HG03108 (cell line): ENCODE measurements at regions not wholly inside any gene's neighbourhood (a gene's known extent, or its start where the extent isn't known, plus 50 kb on each side); places are given as distances from the start of the nearest gene placed in this dataset.

Experiments used
- ATAC-seq: cut with Tn5 transposase; IDR thresholded peaks from one replicate; pipeline ENCODE4 v1.9.1; 2021; ENCODE audit warnings: moderate library complexity; ENCODE audit not compliant: unreplicated experiment

DNA sequence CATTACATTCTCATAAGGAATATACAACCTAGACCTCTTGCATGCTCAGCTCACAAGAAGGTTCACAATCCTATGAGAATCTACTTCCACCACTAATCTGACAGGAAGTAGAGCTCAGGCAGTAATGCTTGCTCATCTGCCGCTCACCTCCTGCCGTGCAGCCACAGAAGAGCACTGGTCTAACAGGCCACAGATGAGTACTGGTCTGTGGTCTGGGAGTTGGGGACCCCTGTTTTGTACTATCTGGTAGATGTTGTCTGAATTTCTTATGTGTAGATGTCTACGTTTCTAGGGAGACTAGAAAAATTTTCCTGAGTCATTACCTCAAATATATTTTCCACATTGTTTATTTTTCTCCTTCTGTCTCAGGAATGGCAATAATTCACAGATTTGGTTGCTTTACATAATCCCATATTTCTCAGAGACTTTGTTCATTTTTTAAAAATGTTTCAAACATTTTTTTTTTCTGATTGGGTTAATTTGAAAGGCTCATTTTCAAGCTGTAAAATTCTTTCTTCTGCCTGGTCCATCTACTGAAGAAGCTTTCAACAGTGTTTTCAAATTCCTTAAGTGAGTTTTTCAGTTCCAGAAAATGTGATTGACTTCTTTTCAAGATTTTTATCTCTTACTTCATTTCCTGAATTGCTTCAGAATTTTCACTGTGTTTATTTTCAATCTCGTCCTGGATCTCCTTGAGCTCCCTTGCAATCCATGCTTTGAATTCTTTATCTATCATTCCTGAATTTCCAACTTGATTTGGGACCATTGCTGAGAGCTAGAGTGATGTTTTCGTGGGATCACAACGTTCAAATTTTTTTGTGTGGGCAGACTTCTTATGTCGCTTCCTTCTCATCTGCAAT lies 1322.2 kb downstream of the PCDH9 start:
- no peak for ATAC-seq

DNA sequence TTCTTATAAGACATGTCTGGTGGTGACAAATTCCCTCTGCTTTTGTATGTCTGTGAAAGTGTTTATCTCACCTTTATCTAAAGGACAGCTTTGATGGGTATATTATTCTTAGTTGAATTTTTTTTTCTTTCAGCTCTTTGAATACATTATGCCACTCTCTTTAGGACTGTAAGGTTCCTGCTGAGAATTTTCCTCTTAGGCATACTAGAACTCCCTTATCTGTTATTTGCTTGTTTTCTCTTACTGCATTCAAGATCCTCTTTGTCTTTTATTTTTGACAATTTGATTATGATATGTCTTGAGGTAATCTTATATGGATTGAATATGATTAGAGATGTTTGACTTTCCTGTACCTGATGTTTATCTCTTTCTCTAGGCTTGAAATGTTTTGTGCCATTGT lies 1328.4 kb downstream of the PCDH9 start:
- ATAC-seq, result no peak

DNA sequence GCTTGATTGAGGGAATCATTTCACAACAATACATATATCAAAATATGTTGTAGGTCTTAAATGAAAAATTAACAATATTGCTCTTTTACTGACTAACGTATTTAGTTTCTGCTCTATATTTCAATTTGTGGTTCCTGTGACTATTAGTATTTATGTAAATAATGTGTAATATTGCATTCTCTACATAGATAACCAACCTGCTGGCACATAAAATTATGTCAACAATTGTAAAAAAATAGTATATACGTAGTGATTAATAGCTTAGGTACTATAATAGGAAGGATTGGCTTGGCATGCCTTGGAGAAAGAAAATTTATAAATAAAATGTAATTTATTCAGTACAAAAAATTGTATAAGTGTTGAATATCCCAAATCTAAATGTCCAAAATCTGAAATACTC lies 1336.1 kb downstream of the PCDH9 start:
- no peak for ATAC-seq

DNA sequence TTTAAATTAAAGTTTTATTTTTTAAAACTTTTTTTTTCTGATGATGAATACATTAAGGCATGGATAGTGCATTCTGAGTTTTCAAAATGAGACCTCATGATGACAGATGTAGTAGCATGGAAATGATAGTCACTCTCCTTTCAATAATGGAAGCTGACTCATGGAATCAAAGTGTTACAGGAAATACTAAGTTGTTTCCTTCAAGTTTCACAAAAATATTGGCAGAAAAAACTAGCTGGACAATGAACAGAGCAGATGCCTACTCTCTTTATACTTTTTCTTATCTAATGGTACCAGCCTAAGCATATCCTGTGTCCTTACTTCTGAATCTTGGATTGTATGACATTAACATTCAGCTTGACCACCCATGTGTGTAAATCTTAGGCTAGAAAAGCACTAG lies 1337.3 kb downstream of the PCDH9 start:
- ATAC-seq, result no peak

DNA sequence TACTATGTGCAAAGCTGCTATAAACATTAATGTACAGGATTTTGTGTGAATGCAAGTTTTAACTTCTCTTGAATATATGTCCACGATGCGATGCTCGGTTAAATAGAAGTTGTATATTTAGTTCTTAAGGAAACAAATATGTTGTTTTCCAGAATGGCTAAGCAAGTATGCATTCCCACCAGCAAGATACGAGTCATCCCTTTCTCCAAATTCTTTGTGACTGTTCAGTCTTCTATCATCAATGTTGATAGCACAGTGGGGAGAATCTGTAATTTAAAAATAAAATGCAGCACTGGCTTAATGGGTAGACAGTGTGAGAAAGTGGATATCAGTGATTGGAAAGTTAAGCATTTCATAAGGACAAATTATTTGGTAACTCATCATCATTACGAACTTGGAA lies 1340.8 kb downstream of the PCDH9 start:
- ATAC-seq, result no peak

DNA sequence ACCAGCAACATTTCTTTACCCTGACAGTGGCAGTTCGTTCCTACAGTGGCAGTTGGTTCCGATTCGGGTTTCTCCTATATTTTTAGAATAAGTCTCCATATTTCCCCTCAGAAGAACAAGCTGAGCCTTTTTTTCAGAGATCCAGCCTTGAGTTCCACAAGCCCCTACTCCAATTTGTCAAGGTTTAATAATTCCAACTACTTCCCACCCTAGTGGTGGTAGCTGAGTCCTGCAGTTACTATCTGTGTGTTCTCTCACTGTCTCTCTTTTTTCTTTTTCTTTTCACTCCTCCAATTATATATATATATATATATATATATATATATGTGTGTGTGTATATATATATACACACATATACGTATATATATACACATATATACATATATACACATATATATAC lies 1347.3 kb downstream of the PCDH9 start:
- no peak for ATAC-seq

DNA sequence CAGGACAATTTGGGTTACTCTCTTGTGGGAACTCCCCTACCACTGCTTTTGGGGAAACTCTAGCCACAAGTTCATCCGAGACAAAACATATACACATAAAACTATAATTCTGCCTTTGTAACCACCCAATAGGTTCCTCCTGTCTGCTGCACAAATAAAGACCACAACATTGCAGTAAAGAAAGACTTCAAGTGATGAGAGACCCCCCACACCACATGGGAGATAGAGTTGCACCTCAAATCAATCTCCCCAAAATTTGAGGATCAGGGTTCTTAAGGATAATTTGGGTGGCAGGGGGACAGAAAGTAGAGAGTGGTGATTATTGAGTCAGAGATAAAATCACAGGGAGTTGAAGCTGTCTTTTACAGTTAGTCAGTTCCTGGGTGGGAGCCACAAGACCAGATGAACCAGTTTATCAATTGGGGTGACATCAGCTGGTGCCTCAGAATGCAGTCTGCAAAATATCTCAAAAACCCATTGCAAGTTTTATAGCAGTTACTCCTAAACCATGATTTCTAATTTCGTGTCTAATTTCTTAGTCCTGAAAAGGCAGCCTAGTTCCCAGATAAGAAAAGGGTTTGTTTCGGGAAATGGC lies 1348.5 kb downstream of the PCDH9 start:
- ATAC-seq, result no peak

DNA sequence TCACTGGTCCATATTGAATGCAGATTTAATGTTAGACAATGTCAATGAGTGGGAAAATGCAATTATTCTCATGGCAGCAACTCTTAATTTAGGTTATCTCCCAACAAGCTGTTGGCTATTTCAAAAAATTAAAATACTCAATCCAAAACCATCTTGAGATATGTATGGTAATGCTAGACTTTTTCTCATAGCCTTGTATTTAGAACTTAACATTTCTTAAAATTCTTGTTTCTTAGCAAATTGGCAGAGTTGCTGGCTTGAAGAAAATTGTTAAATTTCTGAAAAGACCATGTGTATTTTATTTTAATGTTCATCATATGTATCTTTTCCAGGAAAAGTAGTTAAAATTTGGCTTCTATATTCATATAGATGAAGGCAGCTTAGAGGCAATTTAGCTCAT lies 1355.1 kb downstream of the PCDH9 start:
- no peak for ATAC-seq

DNA sequence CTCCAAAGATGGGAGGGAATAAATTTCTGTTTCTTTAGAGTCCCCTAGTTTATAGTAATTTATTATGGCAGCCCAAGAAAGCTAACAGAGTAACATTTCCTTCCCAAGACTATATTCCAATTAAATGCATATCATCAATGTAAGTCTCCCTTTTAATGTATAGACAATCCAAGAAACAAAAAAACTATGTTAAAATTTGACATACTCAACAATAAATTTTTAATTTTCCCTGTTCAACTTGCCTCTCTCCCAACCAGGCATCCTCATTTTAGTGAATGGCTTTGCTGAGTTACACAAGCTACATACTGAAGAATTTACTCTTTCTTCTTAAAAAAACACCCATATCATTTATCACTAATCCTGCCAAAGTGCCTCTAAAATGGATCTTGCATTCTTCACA lies 1357.7 kb downstream of the PCDH9 start:
- no peak for ATAC-seq

DNA sequence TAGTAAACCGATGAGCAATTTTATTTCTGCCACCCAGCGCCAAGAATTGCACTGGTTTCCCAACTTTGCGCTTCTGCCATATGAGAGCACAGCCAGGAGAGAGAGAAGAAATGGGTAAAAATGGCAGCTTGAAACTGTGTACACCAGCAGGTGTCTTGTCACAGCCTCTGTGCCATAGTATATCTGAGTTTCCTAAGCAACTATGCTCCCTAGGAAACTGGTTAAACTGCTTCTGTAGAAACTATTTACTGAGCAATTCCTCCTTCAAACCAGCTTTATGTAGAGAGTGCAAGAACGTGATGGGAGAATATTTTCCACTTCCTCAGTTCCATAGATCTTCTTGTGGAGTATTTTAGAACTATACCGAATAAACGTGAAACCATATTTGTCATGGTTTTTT lies 1361.3 kb downstream of the PCDH9 start:
- ATAC-seq, result no peak

DNA sequence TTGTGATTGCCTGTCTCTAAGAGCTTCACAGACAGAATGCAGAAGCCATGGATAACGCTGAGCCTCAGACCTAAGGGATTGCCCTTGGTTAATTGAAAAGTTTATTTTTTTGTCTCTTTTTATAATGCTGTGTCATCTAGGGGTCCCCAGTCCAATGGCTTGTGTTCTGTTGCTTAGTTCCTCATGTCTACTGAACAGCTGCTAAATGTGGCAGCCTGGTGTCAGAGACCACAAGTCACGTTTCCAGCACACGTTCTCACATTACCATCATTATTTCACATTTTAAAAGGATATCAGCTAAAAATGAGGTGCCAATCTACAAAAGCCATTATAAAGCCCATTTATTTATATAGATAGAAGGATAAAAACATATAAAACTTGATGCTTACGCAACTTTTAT lies 1362.0 kb downstream of the PCDH9 start:
- ATAC-seq, result no peak

DNA sequence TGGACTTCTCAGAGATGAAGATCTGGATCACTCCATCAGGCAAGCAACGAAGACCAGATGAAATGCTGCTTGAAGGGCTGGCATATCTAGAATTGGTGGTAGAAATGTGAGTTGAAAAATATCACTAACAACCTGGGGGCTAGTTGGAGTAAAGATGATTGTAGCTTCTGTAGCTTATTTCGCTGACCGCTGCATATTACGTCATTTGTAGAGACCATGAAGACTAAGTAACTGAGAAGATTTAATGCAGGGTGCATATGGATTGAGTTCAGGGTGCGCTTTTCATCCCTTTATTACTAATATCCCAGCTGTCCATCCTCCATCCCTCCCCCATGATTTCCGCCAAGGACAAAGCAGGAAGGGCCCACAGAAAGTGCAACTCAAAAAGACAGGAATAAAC lies 1364.0 kb downstream of the PCDH9 start:
- no peak for ATAC-seq

DNA sequence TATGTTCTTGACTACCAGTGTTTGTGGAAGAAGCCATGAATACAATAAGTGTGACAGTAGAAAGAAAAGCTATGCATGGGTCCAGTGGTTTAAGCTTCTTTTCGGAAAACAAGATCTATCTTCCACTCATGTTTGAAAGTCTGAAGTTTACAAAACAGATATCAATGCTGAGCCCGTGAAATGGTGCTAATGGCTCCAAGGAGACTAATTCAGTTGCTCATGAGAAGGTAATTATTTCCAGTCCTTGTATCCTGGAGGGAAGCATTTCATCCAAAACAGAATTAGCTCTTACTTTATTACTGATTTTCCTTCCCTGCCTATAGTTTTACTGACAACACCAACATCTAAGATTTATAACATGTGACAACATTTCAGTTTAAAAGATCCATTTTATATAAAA lies 1364.9 kb downstream of the PCDH9 start:
- ATAC-seq, result no peak

DNA sequence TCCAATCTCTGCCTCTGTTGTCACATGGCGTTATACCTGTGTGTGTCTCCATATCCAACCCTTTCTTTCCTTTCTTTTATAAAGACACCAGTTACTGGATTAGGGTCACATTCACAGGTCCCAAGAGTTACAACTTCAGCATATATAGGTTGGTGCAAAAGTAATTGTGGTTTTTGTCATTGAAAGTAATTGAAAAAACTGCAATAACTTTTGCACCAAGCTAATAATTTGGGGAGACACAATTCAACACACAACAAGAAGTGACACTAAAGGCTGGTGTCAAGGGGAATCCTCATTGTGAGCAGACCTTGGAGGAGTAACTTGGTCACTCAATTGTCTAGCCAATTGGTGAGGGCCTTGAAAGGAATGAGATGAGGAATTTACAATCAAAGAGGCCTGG lies 1366.1 kb downstream of the PCDH9 start:
- ATAC-seq, result no peak

DNA sequence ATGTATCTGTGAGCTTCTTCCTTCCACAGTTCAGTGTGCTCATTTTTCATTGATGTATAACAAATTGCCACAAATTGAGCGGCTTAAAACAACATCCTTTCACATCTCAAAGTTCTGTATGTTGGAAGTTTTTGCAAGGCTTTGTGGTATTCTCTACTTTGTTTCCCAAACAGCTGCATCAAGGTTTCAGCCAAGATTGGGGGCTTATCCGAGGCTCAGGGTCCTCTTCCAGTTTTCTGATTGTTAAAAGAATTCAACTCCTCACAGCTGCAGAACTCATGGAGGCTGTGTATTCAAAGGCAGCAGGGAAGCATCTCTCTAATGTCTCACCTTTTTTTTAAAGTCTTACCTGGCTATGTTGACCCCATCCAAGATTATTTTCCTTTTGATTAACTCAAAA lies 1369.8 kb downstream of the PCDH9 start:
- ATAC-seq, result no peak

DNA sequence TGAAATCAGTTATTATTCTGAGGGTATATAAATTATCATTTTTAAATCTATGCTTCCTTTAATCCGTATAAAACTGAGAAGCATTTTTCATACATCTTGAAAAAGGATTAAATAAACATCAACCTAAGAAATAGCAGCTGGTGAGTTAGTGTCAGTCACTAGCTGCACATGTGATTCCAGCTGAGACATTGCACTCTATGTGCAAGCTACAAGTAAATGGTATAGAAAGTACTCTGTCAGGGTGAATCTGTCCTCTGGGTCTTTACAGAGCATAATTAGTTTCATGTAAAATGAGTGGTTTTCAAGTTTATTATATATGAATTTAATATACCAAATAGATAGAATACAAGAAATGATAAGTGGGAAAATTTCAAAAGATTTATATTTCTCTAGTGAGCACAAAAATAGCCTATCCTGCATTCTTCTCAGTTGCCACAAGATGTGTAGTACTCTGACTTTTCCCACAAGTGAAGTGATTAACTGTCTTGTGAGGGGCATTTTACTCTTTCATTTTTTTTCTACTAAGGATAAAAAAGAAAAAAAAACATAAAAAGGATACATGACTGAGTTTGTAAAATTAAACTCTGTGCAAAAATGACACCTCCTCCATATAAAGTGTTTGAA lies 1372.1 kb downstream of the PCDH9 start:
- ATAC-seq, result no peak

DNA sequence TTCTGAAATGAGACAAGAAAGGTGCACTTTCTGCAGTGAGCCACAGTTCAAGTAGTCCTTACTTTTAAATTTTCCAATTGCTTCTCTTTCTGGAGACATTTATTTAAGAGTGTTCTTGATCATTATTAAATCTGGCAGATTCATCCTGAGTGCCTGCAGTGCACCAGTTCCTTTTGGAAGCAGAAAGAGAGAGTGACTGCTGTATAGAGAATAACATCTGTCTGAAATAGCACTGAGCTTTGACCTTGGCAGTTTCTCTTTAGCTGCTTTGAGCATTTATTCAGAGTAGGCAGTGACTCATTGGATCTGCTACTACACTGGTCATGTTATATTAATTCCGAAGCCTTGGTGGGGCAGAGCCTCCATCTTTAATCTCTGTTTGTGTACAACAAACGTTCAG lies 1373.7 kb downstream of the PCDH9 start:
- ATAC-seq, result no peak

DNA sequence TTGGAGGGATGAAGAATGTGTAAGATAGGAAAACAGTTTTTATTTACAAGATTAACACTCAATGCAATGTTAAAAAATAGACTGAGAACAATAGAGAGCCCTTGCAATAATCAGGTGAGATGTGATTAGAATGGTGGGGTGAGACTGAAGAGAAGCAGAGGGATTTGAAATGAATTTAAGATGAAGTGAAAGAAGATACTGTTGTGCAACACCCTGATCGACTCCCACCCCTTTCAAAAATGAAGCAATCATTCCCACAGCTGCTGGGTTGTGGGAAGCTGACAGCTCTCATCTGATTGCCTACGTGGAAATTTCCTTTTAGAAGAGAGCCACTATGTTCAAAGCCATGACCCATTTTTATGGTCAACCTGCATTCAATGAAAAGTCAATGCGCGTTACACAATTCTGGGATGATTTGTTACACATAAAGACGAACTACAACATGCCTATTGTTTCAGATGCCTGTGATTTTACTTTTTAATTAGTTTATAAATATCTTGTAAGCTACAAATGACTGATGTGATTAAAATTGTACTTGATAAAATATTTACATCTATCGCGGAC lies 1374.8 kb downstream of the PCDH9 start:
- ATAC-seq, result no peak

DNA sequence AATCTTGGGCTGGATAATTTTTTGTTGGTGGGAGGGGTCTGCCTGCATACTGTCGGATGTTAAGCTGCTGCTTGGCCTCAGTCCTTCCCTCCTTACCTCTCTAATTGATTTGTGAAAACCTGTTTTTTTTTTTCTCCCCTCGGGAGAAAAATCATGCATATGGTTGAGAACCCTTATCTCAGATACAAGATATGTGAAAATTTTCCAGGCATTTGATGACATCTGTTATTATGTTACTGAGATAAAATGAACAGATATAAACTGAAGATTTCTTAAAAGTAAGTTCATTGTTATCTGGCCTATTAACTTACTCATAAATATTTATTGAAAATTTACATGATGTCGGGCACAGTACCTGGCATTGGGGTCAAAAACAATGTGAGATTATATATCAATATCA lies 1375.7 kb downstream of the PCDH9 start:
- ATAC-seq, result no peak

DNA sequence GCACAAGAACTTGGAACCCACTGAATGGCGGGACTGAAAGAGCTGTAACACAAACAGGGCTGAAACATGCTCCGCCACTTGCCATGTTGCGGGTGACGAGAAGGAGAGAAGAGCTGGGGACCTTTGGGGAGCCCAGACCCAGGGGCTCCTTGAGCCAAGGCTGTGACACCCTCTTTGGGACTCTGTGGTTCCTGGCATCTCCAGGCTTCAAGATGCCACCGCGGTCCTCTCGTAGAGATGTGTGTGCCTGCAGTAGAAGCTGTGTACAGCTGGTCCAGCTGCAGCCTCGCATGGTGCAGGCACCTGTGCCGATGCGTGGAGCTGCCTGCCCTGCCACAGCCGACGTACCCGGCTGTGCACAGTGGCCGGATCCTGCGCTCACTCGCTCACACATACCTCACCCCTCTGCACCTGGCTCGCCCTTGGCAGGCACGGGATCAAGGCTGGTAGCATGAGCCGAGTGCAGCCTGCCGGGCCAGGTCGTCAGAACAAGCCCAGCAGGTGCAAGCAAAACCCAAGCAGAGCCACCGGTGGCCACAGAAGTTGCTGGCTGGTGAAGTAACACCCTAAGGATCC lies 1385.8 kb downstream of the PCDH9 start:
- no peak for ATAC-seq

DNA sequence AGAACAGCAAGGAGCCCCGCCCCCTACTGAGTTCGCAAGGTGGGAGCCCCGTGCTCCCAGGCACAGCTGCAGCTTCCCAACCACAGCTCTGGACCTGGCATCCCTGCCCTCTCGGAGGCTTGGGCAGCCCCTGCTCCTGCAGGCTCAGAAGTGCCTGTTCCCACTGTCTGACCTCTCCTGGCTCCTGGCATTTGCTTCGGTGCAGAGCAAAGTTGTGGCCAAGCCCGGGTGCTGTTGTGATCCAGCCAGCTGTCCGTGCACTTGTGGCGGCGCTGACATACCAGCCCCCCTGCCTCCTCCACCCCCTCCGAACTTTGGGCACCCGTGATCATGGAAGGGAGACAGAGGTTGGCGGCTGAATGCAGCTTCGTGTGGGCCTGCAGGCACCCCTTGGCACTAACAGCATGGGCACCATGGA lies 1386.8 kb downstream of the PCDH9 start:
- ATAC-seq, result no peak

DNA sequence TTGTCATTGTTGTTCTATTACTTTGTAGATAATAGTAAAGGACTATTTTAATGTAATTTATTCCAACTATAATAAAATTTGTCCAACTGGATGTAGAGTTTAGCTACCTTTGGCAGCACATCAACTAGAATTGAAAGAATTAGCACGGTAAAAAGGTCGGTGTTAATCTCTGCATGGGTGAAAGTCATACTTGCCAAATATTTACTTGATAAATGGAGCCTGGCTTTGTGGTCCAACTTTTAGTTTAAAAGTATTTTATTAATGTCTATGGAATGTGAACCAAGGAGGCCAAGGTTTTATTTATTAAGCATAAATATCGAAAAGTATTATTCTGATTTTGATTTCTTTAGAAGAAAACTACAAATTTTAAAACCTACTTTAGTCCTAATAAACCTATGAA lies 1389.0 kb downstream of the PCDH9 start:
- no peak for ATAC-seq
